GM21447 (cell line): ENCODE measurements at regions not wholly inside any gene's neighbourhood (a gene's known extent, or its start where the extent isn't known, plus 50 kb on each side); places are given as distances from the start of the nearest gene placed in this dataset.

Experiments
- ATAC-seq: cut with Tn5 transposase; IDR thresholded peaks from one replicate; pipeline ENCODE4 v1.9.1; 2021; ENCODE audit not compliant: unreplicated experiment

DNA sequence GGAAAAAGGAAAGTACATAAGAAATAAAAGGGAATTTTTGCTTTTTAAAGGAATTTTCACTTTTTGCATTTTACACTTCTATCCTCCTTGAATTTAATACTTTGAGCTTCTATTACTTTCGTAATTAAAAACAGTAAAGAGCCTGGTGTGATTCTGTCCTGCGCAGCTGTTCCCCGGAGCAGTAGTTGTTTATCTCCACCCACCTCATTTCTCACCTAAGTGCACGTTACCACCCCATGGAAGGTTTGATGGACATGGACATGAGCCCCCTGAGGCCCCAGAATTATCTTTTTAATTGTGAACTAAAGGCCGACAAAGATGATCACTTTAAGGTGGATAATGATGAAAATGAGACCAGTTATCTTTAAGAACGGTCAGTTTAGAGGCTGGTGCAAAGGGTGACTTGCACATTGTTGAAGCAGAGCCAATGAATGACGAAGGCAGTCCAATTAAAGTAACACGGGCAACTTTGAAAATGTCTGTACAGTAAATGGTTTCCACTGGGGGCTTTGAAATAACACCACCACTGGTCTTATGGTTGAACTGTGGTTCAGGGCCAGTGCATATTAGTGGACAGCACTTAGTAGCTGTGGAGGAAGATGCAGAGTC is 52.1 kb upstream of the TEX13D start:
- ATAC-seq = no peak

- no peak for ATAC-seq
Measured at GRCh38 chrX:124282580-124282979, 49.9 kb upstream of the TEX13D start.
